B cell (primary cell): ENCODE measurements at regions not wholly inside any gene's neighbourhood (a gene's known extent, or its start where the extent isn't known, plus 50 kb on each side); places are given as distances from the start of the nearest gene placed in this dataset.

ENCODE experiments used
- ATAC-seq: fragments of 200-7000 bp; cut with Tn5 transposase; one replicate; pipeline ENCODE4 v1.10.0; 2021; ENCODE audit warnings: low read depth, mild to moderate bottlenecking, moderate number of reproducible peaks, moderate library complexity
- CTCF ChIA-PET: fragments of 350-600 bp; sonication (Branson Sonifier 250); formaldehyde crosslinking; loops from one replicate; lab custom pipeline; 2021; ENCODE audit warnings: antibody characterized with exemption, inconsistent platforms; lab: Charles Lee
- POLR2A ChIA-PET: fragments of 350-600 bp; sonication (Branson Sonifier 250); formaldehyde crosslinking; loops from one replicate; lab custom pipeline; 2021; ENCODE audit warnings: antibody characterized with exemption; lab: Charles Lee
- DNase-seq: peaks from one replicate; pipeline ENCODE4 v3.0.0; 2013
- H2AFZ ChIP-seq: 2 replicates; pipeline ENCODE4 v1.6.1; 2012; ENCODE audit warnings: mild to moderate bottlenecking, low read depth, low read length; ENCODE audit not compliant: insufficient read depth, poor library complexity, severe bottlenecking
- H3K27ac ChIP-seq, 2 donors: 1 replicate in 1 of 2; 2 replicates in 1 of 2; pipeline ENCODE4 v1.5.1; 2012 to 2013; ENCODE audit warnings: low read length in 2 of 2, mild to moderate bottlenecking in 2 of 2, moderate library complexity in 1 of 2
- H3K27me3 ChIP-seq, 4 experiments: fragments of 200-600 bp in 1 of 4; sonication (generic) in 1 of 4; replicated peaks in 1 of 4; 1 replicate in 2 of 4; 2 replicates in 2 of 4; pipeline versions ENCODE4 v1.6.1 to v1.7.0; 2013 to 2016; ENCODE audit warnings: low read length in 3 of 4, mild to moderate bottlenecking in 2 of 4, mixed read lengths in 1 of 4, moderate library complexity in 1 of 4; ENCODE audit not compliant: insufficient read depth in 4 of 4, control insufficient read depth in 3 of 4; ENCODE audit errors: control extremely low read depth in 1 of 4
- H3K36me3 ChIP-seq, 2 experiments: replicated peaks in 1 of 2; 1 replicate in 1 of 2; 2 replicates in 1 of 2; pipeline versions ENCODE4 v1.6.1 to v1.7.1; 2013; ENCODE audit warnings: low read length in 1 of 2; ENCODE audit not compliant: insufficient read depth in 2 of 2, control insufficient read depth in 1 of 2; ENCODE audit errors: control extremely low read depth in 1 of 2, extremely low read depth in 1 of 2
- H3K4me1 ChIP-seq, 2 donors: fragments of 200-600 bp in 1 of 2; sonication (generic) in 1 of 2; 1 replicate in 1 of 2; 2 replicates in 1 of 2; pipeline versions ENCODE4 v1.5.1 to v1.6.1; 2013 to 2017; ENCODE audit warnings: low read length in 2 of 2; ENCODE audit not compliant: control insufficient read depth in 2 of 2, insufficient read depth in 2 of 2
- H3K4me2 ChIP-seq: replicated peaks from 2 replicates; pipeline ENCODE3; 2012; ENCODE audit warnings: mild to moderate bottlenecking, low read depth, low read length; ENCODE audit not compliant: poor library complexity, severe bottlenecking
- H3K4me3 ChIP-seq, 5 experiments: fragments of 200-600 bp in 1 of 5; sonication (generic) in 1 of 5; 1 replicate in 3 of 5; 2 replicates in 2 of 5; pipeline versions ENCODE4 v1.5.1 to v1.7.0; 2011 to 2016; ENCODE audit warnings: low read length in 4 of 5, mild to moderate bottlenecking in 4 of 5, low read depth in 2 of 5, control low read depth in 1 of 5, moderate library complexity in 1 of 5; ENCODE audit not compliant: insufficient read depth in 1 of 5; ENCODE audit errors: control extremely low read depth in 1 of 5, extremely low read depth in 1 of 5
- H3K79me2 ChIP-seq: fragments of 200-600 bp; sonication (generic); one replicate; pipeline ENCODE4 v1.6.0; 2016; ENCODE audit warnings: low read length; ENCODE audit not compliant: control insufficient read depth, insufficient read depth
- H3K9ac ChIP-seq: fragments of 200-600 bp; sonication (generic); 2 replicates; pipeline ENCODE4 v1.6.1; 2017; ENCODE audit warnings: mild to moderate bottlenecking, low read length, moderate library complexity
- H3K9me3 ChIP-seq, 3 donors: one replicate each; pipeline versions ENCODE4 v1.6.1 to v1.7.1; 2013; ENCODE audit warnings: low read length in 2 of 3; ENCODE audit not compliant: control insufficient read depth in 2 of 3, insufficient read depth in 1 of 3; ENCODE audit errors: control extremely low read depth in 1 of 3
- H4K20me1 ChIP-seq: 2 replicates; pipeline ENCODE4 v1.6.0; 2012; ENCODE audit warnings: mild to moderate bottlenecking, low read length; ENCODE audit not compliant: insufficient read depth, control insufficient read depth, poor library complexity, severe bottlenecking
- H3K27ac Mint-ChIP-seq: one replicate; pipeline ENCODE4 v1.8.0; 2021; ENCODE audit warnings: mixed read lengths
- H3K27me3 Mint-ChIP-seq: one replicate; pipeline ENCODE4 v1.8.0; 2021; ENCODE audit warnings: mixed read lengths
- H3K4me1 Mint-ChIP-seq: one replicate; pipeline ENCODE4 v1.8.0; 2021; ENCODE audit warnings: mixed read lengths
- H3K4me3 Mint-ChIP-seq: one replicate; pipeline ENCODE4 v1.8.0; 2021; ENCODE audit warnings: mixed read lengths
- H3K9me3 Mint-ChIP-seq: one replicate; pipeline ENCODE4 v1.8.0; 2022; ENCODE audit warnings: mixed read lengths; ENCODE audit not compliant: insufficient read depth
- CTCF ChIP-seq: fragments of 200-600 bp; IDR thresholded peaks from one replicate; pipeline ENCODE4 v1.8.0; 2022; ENCODE audit warnings: antibody characterized with exemption, mild to moderate bottlenecking
- EZH2 ChIP-seq: IDR thresholded peaks from 2 replicates; pipeline ENCODE4 v1.6.1; 2012; ENCODE audit warnings: borderline replicate concordance, low read depth, mild to moderate bottlenecking, moderate library complexity, low read length; ENCODE audit not compliant: insufficient read depth, poor library complexity, severe bottlenecking
- WGBS: methylation state at CpG from one replicate; pipeline ENCODE4 v1.1.5; 2013; ENCODE audit warnings: missing lambda C conversion rate; ENCODE audit not compliant: insufficient coverage; 5-methylcytosine and 5-hydroxymethylcytosine counted together
- intact Hi-C: fragments of 100-400 bp; cut with micrococcal nuclease; formaldehyde crosslinking; loops from one replicate; pipeline ENCODE4 v1.10.0; 2022

- intact Hi-C loops: no loop called here
- Histone ChIP-seq H3K27me3 (no peaks in the 10 kb centered on the region), H2AFZ (no peak overlapping the region), H3K4me2 (no peak overlapping the region), H3K9ac (no peak overlapping the region), H3K27ac (no peak overlapping the region), H3K36me3 (no peaks in the 10 kb centered on the region), H4K20me1 (no peaks in the 10 kb centered on the region), H3K79me2 (no peaks in the 10 kb centered on the region), H3K4me1 (no peaks in the 10 kb centered on the region), H3K9me3 (no peaks in the 10 kb centered on the region), H3K4me3 (no peak overlapping the region)
- no peaks in the 10 kb centered on the region for H3K4me1 Mint-ChIP-seq
- WGBS: 76% methylated on average over 2 of the region's 3 CpGs
- no peaks in the 10 kb centered on the region for H3K9me3 Mint-ChIP-seq
- H3K27ac Mint-ChIP-seq: no peak overlapping the region
- no peak overlapping the region for H3K4me3 Mint-ChIP-seq
- DNase-seq (no peak), ATAC-seq (no peak)
- CTCF ChIA-PET: no interaction called here
- H3K27me3 Mint-ChIP-seq: peaks cover 11% of the 10 kb centered on the region
- POLR2A ChIA-PET: no interaction called here
- TF ChIP-seq CTCF (no peak), EZH2 (no peak)
Measured at GRCh38 chr5:41638685-41639084, 128.3 kb upstream of the PLCXD3 start.

- Histone ChIP-seq H2AFZ (no peak overlapping the region), H3K4me1 (no peaks in the 10 kb centered on the region), H3K4me3 (no peak overlapping the region), H4K20me1 (no peaks in the 10 kb centered on the region), H3K27ac (no peak overlapping the region), H3K9me3 (no peaks in the 10 kb centered on the region), H3K36me3 (no peaks in the 10 kb centered on the region), H3K79me2 (no peaks in the 10 kb centered on the region), H3K4me2 (no peak overlapping the region), H3K9ac (no peak overlapping the region), H3K27me3 (no peaks in the 10 kb centered on the region)
- intact Hi-C loops: no loop called here
- ChIA-PET POLR2A (no interaction called here), CTCF (no interaction called here)
- ATAC-seq (no peak), DNase-seq (no peak)
- Mint-ChIP-seq H3K27ac (no peak overlapping the region), H3K4me1 (no peaks in the 10 kb centered on the region), H3K27me3 (peaks cover 11% of the 10 kb centered on the region), H3K9me3 (no peaks in the 10 kb centered on the region), H3K4me3 (no peak overlapping the region)
- WGBS: no CpG with 5 or more reads among the region's 4 CpGs
- TF ChIP-seq CTCF (no peak), EZH2 (no peak)
Measured at GRCh38 chr5:41637869-41638268, 127.5 kb upstream of the PLCXD3 start.
